GM21360 (cell line): ENCODE measurements at regions not wholly inside any gene's neighbourhood (a gene's known extent, or its start where the extent isn't known, plus 50 kb on each side); places are given as distances from the start of the nearest gene placed in this dataset.

Source experiments
- ATAC-seq: cut with Tn5 transposase; IDR thresholded peaks from one replicate; pipeline ENCODE4 v1.9.1; 2021; ENCODE audit warnings: mild to moderate bottlenecking, moderate library complexity; ENCODE audit not compliant: unreplicated experiment

GRCh38 chr13:30359991-30360390, 52.6 kb upstream of the KATNAL1 start:
- no peak for ATAC-seq

DNA sequence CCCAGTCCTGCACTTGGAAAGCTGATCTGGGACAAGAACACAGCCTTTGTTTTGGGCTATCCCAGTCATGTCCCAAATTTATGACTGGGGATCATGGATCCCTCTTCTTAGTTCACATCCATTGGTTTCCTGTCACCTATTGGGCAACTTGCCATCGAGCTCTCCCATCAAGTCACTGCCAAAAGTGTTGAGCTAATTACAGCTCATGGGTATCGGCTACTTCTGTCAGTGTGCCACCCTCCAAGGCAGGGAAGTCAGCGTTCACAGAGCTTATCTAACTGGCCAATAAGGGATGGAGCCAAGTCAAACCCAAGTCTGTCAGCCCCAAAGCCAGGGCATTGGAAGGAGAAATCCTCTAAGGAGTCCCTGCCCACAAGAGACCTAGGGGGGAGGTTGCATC, 53.2 kb upstream of the KATNAL1 start:
- ATAC-seq, result no peak

GRCh38 chr13:30362005-30362788, 54.8 kb upstream of the KATNAL1 start:
- no peak for ATAC-seq

DNA sequence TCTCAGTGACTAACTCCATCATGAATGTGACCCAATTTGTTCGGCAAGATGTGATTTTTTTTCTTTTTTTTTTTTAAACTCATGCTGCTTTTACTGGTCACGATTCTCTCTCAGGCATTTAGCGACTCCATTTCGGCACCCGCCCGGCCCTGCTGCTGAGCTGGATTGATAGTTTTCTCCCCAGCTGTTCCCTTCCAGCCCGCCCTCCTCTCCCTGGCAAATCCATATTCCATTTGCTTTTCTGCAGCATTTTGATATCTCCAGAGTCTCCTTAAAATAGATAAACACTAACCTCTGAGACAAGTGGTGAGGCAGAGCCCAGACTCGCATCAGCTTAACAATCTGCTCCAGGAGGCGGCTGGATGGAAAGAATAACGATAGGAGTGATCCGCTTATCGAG, 55.5 kb upstream of the KATNAL1 start:
- no peak for ATAC-seq

- ATAC-seq, result no peak
These were observed 56.4 kb upstream of the KATNAL1 start for GRCh38 chr13:30363725-30364124.

DNA sequence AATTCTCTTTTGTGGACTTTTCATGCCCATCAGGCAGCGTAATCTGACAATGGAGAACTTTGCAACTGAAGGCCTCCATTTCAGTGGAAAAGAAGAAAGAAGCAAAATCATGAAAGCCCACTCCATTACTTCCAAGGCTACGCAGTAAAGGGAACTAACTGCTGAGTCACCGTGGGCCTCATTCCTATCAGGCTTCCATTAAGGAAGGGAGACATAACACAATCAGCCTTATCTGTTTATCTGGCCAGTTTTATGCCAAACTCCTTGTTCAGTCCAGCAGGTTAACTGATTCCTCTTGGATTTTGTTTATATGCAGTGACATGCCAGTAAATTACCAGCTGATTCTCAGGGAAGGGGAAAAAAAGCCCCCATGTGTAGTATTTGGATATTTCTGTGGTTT, 56.8 kb upstream of the KATNAL1 start:
- ATAC-seq, result no peak

GRCh38 chr13:30364876-30365275, 57.4 kb upstream of the UBE2L5 start:
- ATAC-seq, result no peak

DNA sequence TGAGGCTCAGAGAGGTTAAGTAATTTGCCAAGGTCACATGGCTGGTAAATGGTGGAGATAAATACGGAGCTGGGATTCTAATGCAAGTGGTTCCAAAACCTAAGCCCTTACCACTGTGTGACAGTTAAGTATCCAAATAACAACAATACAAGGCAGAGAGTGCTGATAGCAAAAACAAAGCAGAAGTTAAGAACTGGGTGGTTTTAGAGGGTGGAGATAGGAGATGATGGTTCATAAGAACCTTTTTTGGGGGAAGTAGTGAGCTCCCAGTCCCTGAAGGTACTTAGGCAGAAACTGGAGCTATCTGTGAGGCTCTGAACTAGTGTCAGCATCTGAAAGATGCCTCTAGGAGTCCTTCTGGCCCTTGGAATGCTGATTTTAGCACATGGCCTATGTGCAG, 56.2 kb upstream of the UBE2L5 start:
- ATAC-seq, result no peak

DNA sequence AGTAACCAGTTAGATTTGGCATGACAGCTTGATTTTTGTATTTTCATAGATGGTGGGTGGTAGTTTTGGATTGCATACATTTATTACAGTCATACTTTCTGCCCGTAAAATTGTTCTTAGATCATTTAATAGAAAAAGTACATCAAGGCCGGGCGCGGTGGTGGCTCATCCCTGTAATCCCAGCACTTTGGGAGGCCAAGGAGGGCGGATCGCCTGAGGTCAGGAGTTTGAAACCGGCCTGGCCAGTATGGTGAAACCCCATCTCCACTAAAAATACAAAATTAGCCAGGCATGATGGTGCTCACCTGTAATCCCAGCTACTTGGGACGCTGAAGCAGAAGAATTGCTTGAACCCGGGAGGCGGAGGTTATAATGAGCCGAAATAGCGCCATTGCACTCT, 55.0 kb upstream of the UBE2L5 start:
- no peak for ATAC-seq

- ATAC-seq, result no peak
These were observed 52.1 kb upstream of the UBE2L5 start for GRCh38 chr13:30370146-30370545.

DNA sequence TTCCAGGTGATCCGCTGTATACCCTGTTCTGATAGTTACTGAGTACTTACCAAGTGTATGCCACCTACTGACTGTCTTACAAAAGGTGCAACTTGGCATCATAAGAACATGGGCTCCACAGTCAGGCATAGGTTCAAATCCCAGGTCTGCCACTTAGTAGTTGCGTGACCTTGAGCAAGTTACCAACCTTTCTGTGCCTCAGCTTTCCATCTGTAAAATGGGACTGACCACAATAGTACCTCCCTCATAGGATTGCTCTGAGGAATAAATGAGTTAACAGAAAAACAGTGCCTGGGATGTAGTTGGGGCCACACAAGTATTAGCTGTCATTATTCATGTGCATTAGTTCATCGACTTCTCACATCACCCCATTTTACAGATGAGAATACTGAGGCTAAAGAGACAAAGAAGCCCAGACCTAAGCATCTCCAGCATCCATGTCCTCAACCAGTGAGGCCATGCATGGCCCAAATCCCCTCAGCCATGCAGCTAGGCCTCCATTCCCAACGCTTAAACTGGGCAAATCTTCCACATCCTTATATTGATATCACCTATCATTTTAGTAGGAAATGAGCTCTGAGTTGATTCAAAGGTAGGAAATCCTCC, 51.3 kb upstream of the UBE2L5 start:
- no peak for ATAC-seq

- ATAC-seq, result peak; percentile 68
These were observed 50.5 kb upstream of the UBE2L5 start for GRCh38 chr13:30371649-30372265.
